HG02678 (cell line): ENCODE measurements at regions not wholly inside any gene's neighbourhood (a gene's known extent, or its start where the extent isn't known, plus 50 kb on each side); places are given as distances from the start of the nearest gene placed in this dataset.

Source experiments
- ATAC-seq: cut with Tn5 transposase; IDR thresholded peaks from one replicate; pipeline ENCODE4 v1.9.1; 2021; ENCODE audit warnings: mild to moderate bottlenecking, moderate library complexity; ENCODE audit not compliant: unreplicated experiment

- ATAC-seq, result no peak
Measured at GRCh38 chr20:11324990-11325389, 592.7 kb upstream of the BTBD3 start.

DNA sequence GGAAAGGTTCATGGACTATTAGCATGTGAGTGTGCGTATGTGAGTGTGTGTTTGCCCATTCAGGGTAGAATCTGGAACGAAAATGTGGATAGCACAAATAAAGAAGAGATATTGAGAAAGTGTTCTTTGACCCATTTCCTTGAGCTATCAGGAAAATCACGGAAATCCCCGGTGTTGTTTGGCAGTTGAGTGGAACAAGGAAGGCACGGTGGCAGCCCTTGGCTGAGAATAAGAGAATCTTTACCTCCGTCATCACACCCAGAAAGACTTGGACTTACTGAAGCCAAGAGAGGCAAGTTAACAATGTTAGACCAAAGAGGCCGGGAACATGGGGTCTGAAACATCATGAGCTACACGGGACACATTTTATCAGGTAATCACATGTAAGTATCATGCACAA is 588.9 kb upstream of the BTBD3 start:
- no peak for ATAC-seq

GRCh38 chr20:11329271-11329670 is 588.4 kb upstream of the BTBD3 start:
- ATAC-seq, result no peak

DNA sequence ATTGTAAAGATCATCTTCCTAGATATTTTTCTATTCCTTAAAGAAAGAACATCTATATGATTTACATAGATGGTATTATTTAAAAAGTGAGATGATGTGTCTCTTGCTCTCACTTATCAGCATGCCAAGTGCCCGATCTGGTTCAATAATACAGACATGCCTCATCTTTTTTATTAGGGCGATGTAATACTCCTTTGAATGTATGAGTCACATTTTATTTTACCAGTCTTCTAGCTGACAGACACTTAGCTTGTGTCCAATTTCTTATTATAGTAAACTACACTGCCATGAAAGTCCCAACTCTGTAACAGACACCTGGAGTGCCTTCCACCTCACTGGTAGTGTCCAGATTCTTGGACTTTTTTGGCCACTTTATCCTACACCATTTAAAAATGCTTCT is 586.6 kb upstream of the BTBD3 start:
- ATAC-seq, result no peak

GRCh38 chr20:11332381-11332780 is 585.3 kb upstream of the BTBD3 start:
- no peak for ATAC-seq

DNA sequence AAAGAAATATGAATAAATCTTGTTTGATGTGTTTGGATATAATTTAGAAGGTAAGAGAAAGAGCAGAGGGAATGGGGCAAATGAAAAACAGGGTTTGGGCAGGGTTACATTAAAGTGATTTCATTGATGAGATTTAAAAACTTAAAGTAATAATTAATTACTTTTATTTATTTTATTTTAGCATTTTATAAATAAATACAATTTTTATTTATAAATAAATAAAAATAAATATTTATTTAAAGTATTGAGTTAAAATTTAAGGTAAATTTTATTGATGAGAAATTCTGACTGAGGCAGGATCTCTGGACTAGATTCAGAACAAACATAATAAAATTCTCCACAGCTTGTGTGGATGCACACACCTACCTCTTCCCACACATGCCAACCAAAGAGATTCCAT is 584.1 kb upstream of the BTBD3 start:
- ATAC-seq, result no peak

GRCh38 chr20:11337361-11338130 is 580.1 kb upstream of the BTBD3 start:
- no peak for ATAC-seq

DNA sequence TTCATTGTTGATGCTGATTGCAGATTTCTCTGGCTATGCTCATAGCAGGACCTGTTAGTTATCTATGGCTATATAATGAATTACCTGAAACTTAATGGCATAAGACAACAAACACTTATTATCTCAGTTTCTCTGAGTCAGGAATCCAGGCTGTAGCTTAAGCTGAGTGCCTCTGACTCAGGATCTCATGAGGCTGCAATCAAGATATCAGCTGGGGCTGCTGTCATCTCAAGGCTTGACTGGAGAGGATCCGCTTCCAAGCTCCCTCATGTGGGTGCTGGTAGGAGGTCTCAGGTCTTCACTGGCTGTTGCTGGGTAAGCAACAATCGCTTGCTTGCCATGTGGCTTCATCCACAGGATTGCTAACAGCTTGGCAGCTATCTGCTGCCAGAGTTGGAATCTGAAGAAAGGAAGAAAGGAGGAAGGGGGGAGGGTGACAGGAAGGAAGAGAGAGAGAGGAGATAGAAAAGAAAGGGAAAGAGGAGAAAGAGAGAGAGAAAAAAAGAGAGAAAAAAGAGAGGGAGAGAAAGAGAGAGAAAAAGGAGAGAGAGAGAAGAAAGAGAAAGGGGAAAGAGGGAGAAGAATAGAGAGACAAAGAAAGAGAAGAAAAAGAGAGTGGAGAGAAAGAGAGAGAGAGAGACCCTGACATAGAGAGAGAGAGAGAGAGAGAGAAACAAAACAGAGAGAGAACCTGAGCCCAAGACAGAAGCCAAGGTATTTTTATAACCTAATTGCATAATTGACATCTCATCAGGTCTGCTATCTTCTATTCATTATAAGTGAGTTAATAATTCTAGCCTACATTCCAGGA is 579.0 kb upstream of the BTBD3 start:
- ATAC-seq, result no peak

GRCh38 chr20:11344939-11345338 is 572.8 kb upstream of the BTBD3 start:
- ATAC-seq, result no peak

DNA sequence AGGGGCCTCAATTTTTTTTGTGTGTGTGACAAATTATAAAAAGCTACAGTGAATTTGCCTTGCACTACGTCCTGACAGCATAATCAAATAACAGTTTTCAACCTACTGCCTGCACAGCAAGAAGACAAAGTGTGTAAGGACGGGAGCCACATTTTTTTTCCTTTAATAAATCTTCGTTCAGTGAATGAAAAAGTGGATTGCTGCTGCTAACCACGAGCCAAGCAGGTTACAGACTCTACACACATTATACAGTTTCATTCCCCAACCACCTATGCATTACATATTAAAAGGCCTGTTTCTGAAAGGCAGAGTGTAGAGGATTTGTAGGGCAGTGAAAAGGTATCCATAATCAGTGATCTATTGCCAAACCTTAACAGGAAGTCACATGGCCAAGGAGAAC is 570.0 kb upstream of the BTBD3 start:
- ATAC-seq, result no peak

DNA sequence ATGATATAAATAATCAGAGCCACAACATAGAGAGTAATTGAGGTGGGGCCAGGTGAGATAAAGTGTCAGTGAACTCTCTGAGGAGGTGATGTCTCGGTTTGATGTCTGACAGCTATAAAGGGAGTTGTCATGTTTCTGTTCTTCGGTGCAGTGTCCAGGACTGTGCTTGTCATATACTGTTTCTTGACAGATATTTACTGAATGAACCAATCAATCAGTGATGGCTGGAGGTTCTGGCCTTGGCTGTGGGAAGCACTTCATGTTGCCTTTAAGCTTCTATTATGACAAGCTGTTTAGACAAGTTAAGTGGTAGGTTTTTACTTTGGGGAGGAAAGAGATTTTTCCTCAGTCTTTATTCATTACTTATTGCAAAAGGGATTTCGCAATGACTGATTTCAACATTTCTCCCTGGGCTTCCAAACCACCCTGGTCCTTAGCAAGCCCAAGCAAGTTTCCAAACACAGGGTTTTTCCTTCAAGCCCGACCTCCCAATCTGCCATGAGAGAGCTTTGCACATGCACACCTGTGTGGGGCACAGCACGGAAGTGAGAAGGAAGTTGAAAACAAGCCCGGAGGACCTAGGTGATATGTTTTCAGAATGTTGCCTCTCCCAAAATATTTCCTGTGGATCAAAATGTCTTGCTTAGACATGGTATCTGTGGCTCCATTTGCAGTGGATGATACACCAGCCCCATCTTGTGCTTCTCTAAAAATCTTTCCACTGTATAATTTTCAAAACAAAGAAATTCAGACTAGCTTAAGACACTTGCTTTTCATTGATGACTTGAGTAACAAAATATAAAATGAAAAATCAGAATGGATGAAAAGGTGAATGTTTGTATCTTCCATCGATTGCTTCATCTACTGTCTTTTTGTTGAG is 567.3 kb upstream of the BTBD3 start:
- no peak for ATAC-seq

GRCh38 chr20:11352041-11352440 is 565.7 kb upstream of the BTBD3 start:
- no peak for ATAC-seq

GRCh38 chr20:11354846-11355245 is 562.8 kb upstream of the BTBD3 start:
- no peak for ATAC-seq

- no peak for ATAC-seq
Measured at GRCh38 chr20:11355345-11355744, 562.3 kb upstream of the BTBD3 start.

GRCh38 chr20:11356061-11356460 is 561.6 kb upstream of the BTBD3 start:
- no peak for ATAC-seq

DNA sequence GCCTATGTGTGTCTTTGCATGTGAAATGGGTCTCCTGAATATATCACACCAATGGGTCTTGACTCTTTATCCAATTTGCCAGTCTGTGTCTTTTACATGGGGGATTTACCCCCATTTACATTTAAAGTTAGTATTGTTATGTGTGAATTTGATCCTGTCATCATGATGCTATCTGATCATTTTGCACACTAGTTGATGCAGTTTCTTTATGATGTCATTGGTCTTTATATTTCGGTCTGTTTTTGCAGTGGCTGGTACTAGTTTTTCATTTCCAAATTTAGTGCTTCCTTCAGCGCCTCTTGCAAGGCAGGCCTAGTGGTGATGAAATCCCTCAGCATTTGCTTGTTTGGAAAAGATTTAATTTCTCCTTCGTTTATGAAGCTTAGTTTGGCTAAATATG is 555.2 kb upstream of the BTBD3 start:
- ATAC-seq, result no peak

DNA sequence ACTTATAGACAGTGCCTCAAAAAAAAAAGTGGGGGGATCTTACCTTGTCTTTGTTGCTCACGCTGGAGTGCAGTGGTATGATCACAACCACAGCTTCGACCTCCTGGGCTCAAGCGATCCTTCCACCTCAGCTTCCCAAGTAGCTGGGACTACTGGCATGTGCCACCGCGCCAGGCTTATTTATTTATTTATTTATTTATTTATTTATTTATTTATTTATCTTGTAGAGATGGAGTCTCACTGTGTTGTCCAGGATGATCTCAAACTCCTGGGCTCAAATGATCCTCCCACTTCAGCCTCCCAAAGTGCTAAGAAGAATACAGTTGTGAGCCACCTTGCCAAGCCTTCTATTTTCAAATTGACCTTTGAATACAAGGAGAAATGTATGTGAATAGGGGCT is 553.0 kb upstream of the BTBD3 start:
- no peak for ATAC-seq

DNA sequence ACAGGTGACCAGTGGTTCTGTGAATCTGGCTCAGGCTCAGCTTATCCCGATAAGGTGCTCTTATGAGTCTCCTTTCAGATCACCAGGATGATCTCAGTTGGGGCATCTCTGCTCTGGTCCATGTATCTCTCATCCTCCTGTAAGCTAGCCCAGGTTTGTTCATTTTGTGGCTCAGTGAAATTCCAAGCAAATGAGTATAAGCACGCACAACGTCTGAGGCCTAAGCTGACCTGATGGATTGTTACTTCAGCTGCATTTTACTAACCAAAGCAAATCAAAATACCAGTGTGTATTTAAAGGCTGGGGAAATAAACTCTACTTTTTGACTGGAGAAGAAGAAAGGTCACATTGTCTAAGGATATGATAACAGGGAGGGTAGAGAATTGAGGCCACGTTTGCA is 551.0 kb upstream of the BTBD3 start:
- ATAC-seq, result no peak

- no peak for ATAC-seq
Measured at GRCh38 chr20:11368499-11368898, 549.2 kb upstream of the BTBD3 start.

DNA sequence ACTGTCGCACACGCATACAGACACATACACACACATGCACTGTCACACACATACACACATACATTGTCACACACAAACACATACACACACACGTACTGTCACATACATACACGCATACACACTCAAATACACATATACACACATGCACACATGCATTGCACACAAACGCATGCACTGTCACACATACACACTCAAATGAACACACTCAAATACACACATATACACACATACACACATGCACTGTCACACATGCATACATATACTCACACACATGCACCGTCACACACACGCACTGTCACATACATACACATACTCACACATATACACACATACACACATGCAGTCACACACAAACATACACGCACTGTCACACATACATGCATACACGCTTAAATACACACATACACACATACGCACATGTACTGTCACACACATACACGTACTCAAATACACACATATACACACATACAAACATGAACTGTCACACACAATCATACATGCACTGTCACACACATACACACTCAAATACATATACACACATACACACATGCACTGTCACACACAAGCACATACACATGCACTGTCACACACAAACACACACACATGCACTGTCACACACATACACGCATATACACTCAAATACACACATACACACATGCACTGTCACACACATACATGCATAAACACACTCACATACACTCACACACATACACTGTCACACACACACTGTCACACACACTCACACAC is 548.6 kb upstream of the BTBD3 start:
- no peak for ATAC-seq

DNA sequence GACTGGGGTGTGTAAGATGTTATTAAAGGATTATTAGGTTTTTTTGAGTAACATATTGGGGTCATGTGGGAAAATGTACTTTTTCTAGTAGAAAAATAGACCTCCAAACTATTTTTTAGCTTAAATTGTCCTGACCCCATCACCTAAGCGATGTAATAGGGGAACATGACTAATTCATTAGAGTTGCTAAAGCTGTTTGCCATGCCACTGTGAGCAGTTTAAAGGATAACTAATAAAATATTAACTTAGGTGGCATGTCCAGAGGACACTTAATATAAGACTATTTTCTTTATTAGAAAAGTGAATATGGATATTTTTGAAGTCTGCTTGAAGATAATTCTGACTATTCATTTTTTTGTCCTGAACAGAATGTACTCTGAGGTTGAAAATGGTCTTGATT is 545.9 kb upstream of the BTBD3 start:
- no peak for ATAC-seq
